ENCODE measurements at regions not wholly inside any gene's neighbourhood (a gene's known extent, or its start where the extent isn't known, plus 50 kb on each side); places are given as distances from the start of the nearest gene placed in this dataset.

DNA sequence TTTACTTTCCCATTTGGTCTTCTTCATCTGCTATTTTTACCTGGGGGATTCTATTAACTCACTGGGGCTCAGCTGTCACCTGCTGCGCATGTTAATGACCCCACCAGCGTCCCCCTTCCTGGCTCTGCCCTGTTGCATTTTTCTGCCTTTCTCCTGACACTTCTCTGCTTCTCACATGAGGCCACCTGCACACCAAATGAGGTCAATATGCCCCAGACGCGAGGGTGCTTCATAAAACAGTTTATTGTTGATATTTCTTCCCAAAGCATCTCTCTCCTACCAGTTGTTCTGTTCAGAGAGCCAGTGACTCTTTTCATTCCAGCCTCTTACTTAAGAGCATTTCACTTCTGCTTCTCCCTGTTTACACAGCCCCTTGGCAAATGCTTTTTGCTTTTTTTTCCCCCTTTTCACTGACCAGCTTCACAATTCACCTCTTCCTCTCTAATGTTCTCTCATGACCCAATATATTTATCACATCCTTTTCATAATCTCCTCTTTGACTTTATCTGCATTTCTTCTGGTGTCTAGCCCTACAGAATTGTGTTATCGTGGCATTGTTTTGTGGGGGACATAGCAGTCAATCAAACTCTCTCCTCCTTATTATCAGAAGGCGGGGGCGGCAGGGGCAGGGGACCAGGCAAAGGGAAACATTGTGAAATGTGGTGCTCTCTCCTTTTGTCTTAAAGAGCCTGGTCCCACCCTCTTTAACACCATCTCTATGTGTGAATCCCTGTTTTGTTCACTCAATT is 545.8 kb upstream of the CITED2 start:
- no peak for DNase-seq

DNA sequence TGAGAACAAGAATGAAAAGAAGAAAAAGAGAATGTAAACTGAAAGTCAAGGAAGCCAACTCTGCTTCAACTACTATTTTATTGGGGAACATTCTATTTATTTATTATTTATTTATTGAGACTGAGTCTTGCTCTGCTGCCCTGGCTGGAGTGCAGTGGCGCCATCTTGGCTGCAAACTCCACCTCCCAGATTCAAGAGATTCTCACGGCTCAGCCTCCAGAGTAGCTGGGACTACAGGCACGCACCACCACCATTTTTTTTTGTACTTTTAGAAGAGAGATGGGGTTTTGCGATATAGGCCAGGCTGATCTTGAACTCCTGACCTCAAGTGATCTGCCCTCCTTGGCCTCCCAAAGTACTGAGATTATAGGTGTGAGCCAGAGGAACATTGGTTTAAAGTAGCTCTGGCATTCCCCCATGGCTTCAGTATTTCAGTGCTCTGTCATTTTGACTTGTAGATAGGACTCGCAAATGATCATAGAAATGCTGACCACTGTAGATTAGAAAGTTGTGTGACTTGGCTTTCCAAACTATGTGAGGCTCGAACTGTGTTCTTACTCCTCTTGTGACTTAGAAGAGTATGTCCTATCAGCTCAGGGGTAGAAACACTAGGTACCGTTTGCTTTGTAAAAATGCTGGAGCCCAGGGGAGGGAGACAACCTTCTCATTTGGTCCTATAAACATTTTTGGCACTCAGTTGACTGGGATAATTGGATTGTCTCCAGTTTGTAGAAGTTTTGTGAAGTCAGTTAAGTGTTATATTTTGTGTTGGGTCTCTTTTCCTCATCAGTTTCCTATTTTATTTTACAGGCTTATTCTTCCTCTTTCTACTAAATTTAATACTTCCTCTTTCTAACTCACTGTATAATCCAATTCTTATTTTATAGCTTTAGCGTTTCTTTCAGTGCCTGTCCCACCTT is 544.9 kb upstream of the CITED2 start:
- no peak for DNase-seq

DNA sequence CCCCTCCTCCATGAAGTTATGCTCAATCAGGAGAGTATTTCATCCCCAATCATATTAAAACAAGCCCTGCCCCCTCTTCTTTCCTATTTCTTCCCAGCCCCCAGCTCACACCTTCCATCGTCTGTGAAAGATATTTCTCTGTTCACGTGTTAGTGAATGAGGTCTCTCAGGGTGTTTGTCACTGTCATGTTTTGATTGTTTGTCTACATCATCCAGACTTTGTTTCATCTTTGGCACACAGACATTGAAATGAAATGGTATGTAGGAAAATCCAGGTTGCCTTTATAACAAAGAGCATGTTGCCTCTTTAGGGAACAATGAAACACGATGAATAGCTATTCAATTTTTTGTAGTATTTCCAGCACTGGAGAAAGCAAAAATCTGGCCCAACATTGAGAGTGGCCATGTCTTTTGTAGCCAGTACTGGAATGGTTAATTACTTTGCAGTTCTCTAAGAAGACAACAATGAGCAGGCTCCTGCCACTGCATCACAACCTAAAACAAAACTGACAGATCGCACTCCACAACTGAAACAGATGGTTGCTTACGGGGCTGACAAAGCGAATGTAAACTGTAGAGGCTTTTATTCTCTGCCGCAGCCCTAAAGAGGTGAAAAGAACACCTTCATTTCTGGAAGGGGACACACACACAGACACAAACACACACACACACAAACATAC is 543.6 kb upstream of the CITED2 start:
- DNase-seq, result no peak

DNA sequence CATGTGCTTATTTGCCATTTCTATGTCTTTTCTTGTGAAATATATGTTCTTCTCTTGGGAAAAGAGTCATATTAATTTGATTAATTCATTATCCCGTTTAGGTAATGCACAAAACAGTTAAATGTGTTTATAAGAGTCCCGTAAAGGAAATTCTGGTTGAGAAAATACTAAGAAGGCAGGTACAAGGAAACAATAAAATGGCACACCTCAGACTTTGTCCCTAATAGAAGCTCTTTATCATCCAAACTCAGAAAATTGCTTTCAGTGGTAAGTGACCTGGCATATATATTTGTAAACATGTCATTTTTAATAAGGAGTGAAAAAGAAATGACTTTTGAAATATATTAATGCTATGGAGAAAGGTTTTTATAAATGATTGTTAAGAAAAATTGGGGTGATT is 540.5 kb upstream of the CITED2 start:
- no peak for DNase-seq

DNA sequence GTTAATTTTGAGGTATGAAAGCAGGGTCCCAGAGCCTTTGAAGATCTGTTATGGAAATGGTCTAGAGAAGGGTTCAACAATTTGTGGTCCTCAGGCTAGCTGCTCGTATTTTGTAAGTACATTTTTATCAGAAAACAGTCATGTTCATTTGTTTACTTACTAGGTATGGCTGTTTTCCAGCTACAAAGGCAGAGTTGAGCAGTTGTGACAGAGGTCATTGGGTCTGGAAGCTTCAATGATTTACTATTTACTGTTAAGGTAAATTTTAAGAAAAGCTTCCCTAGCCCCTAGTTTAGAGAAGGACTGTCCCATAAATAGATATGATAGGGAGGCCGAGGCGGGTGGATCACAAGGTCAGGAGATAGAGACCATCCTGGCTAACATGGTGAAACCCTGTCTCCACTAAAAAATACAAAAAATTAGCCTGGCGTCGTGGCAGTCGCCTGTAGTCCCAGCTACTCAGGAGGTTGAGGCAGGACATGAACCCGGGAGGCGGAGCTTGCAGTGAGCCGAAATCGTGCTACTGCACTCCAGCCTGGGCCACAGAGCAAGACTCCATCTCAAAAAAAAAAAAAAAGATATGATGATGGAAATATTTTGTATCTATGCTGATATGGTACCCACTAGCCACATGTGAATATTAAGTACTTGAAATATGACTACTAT is 538.4 kb upstream of the CITED2 start:
- no peak for DNase-seq

DNA sequence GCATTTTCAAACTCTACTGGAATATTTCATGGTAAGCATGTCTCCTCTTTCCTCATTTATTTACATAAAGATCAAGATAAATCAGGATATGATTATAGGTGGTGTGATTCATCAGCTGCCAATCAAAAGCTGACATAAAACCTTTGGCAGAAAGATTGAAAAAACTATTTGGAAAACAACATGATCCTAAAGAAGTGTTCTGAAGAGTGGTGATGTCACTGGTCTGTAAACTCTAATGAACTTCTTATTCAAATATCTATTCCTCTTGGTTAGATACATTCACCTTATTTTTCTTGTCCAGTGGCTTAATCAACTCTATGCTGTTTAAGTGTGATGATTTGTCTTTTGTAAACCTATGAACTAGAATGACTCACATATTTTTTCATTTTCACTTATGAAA is 535.5 kb upstream of the CITED2 start:
- DNase-seq, result no peak

DNA sequence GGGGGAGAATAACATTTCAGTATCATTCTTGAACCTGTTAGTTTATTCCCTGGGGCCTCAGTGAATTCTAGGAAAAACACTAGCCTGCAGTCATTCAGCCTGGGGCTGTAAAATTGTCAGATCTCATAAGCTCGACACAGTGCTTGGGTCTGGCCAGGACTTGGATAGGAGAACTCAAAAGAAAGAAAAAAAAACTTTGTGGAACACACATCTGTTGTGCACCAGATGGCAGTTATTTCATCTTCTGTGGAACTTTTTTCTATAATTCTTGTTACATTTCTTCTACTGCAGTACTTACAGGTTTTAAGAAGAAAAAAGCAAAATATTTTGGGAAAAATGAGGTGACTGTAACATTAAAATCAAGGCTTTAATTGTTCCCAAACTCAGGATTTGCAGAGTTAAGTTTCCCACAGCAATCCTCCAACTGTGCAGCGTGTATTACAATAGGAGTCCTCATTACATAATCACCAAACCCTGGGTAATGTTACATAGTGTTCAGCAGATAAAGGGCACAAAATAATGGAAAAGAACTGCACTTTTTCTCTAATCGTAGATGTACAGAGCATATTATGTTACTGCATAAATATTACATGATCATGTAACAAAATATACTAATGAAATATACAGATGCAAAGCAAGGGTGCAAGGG is 531.1 kb upstream of the CITED2 start:
- DNase-seq, result peak; percentile 45

DNA sequence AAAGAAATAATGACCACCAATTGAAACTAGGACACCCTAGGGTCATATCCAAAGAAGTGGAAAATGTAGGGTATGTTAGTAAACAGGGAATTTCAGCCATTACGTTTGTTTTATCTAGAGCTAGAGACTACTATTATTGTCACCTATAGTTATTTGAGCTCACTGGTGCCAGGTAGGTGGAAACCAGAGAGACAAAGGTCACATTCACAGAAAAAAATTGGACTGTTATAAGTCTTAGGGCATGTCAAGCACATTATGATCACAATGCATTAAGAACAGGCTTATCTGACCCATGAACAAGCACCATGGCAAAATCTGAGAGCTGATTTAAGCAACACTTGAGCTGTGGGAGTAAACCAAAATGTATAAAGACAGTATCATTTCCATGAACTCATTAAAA is 530.1 kb upstream of the CITED2 start:
- DNase-seq, result no peak

DNA sequence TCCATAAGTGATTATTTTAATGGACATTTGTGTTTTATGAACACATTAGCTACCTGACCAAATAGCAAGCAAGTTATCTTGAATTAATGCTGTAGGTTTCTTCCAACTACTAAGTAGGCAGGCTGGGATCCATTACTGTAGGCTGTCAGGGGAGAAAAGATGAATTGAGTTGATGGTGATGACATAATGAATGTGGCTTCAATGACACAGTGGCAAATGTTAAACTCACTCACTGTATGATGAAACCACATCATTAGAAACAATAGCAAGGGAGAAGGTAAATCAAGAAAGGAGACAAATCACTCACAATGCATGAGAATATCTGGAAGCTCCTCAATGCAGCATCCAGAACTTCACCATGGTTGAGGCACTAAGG is 529.7 kb upstream of the CITED2 start:
- no peak for DNase-seq

DNA sequence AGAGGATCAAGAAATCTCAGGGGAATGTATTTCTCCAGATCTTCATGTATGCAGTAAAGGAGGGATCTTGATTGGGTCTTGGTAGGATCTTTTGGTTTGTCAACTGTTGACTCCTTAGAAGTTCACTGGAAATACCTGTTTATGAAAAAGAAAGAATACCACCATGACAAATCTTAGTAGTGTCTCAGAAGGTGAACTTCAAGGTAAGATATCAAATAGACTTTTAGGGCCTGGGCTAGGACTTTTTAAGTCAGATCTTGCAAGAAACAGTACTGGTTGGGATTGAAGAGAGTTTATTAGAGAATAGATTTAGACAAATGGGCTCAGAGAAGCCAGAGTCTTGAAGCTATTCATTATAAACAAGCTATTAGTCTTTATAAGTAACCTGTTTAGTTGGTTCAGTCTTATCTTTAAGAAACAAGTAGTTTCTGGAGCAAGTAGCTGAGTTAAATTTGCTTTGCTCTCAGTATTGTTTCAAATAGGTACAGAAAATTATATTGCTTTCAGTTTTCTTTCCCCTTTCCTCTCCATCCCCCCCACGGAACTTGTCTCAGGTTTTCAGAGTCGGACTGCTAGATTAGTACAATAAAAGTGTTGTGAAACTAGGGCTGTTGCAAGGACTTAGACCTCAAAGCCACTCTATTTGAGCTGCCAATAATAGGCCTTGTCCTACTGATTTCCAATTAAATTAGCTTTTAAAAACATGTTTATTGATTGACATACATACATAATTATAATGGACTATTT is 529.1 kb upstream of the CITED2 start:
- DNase-seq, result no peak

DNA sequence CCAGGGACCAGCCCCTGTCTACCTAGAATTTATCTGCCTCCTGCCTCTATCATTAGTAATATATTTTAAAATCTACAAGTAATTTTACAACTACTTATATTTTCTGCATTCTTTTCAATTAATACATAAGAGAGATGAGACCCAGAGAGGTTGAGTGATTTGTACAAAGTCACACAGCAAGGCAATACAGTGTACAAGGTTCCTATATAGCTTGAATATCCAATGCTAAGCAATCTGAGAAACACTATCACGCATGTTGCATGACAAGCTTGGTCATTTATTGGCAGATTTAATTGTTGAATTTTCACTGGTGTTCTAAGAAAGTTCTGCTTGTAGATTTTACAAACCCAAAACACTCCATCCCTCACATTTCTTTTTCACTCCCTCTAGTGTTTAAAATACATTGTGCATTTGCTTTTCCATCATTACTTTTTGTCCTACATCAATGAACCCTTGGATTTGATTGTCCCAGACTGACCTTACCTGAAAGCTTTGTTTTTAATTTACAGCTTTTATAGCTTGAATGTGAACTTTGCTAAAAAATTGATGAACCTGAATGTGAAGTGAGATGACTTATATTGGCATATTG is 520.9 kb upstream of the CITED2 start:
- no peak for DNase-seq

DNA sequence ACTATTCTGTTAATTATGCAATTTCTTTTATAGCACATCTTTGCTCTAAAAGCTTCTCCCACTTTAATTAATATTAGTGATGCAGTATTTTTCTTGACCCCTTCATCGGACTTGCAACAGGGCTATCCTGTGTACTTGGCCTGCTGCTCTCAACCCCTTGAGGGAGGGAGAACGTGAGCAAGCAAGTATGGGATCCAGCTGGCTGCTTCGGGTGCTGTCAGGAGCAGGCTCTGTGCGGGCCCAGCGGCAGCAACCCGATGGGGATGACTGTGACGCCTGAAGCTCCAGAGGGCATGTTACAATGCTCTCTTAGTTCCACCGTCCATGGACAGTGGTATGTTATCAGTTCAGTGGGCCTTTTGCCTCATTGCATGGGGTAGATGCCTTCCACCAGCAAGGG is 519.8 kb upstream of the CITED2 start:
- DNase-seq, result no peak

DNA sequence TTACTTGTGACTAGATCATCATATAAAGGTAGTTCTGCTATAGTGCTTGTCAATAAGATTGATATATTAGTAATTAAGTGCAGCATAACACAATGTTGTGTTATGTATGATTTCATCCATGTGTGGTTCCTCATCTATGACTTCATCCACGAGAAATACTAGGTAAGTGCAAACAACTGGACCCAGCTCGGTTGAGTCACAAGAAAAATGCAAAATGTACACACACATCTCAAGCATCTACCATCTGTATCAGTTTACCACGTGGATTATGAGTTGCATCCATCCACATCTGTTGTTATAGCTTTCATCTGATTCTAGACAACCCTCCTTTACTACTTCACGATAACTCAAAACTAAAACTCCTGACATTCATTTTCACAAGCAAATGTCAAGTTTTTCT is 517.0 kb upstream of the CITED2 start:
- DNase-seq, result no peak

DNA sequence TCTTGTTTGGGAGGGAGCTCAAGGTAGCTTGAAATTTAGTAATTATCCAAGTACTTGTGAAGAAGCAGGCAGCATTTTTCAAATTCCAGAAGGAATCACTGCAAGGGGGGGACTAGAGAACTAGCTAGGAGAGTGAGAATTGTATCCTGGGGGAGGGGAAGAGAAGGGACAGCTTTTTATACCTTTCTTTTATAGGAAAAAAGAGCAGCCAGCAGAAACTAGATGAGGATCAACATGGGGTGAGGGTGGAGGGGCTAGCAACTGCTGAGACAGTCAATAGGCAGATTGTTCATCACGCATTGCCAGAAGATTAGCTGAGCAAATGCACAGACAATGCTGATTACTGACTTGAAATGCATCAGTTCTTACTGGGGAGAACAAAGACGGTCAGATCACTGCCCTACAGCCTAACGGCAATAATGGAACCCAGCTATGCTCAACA is 514.3 kb upstream of the CITED2 start:
- no peak for DNase-seq

DNA sequence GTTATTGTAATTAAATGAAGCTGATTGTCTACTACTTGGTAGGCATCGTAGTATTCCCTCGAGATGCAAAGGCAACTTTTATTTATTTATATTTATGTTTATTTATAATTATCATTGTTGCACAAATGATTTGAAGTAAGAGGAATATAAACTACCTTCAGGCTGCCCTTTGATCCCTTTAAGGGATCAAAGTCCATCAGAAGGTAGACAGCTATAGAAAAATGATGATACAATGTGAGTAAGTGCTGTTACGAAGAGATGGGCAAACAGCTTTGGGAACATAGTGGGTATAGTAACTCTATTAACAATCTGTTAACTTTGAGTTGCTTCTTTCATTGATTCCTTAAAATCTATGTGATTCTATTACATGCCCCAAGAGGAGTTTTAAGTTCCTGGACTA is 512.8 kb upstream of the CITED2 start:
- DNase-seq, result no peak

DNA sequence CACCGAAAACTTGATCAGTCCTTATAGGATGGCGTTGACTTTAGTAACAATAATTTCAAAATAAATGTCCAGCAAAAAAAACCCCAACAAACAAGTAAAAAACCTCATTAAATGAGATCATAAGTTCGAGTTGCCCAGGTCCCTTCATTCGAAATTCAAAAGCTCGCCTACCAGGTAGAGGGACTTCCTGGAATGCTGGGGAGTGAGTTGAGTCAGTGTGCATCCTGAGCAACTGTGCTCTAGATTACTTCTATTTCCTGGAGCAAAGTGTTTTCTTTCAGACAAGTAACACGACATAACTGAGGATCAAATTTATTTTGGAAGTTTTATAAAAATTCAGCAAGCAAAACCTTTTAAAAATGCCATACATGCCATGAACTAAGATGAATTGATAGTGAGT is 511.9 kb upstream of the CITED2 start:
- no peak for DNase-seq

DNA sequence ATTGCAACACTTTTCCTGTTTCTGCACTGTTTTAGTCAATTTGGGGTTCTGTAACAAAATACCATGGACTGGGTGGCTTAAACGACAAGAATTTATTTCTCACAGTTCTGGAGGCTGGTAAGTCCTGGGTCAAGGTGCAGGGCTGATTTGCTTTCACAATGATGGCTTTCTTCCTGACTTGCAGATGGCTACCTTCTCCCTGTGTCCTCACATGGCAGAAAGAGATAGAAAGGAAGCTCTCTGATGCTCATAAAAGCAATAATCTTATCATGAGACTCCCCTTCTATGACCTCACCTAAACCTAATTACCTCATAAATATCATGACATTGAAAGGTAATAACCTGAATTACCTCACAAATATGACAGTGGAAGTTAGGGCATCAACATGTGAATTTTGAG is 511.5 kb upstream of the CITED2 start:
- DNase-seq, result no peak

DNA sequence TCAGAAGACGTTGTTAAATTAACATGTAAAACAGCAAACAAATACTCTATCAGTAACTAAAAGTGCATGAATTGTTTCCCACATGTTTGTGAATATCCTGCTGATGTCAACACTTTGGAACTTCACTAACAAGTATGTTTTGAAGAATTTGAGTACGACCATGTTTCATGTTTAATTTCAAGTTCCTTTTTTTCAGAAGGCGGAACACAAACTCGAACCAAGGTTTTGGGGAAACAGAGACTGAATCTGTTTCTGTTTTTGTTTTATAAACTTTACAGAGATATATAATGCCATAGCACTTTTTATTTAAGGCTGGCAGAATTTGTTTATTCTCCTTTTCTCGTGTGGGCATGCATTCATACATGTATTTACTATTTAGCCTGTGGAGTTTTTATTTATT is 509.3 kb upstream of the CITED2 start:
- DNase-seq, result no peak

DNA sequence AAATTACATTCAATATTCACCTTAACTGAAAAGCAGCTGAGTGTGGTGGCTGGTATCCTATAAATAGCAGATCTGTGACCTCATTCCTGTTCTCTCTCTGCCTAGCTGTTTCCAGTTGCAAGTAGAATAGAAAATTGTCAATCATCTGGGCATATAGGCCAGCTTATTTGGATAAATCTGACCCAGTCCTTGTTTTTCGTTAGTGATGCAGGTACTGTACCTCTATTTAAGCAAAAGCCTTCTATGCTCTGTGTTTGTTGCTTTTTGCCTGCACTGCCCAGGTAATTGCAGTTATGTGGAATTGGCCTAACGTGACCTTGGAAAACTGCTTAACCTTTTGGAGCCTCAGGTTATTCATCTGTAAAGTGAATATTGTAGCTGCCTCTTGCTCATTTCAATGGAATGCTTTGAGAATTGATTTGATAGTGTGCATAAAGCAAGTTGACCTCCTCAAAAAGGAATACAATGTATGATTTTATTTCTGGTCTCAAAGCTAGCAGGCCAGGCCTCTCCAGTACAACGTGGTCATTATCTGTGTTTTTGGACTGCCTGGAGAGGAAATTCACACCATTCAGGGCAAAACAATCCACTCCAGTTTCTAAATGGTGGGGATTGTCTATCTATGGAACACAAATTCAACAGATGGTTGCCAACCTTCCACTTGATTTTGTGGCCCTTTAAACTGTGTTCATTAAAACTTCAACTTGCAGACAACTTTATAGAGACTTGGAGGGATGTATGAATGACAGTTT is 508.7 kb upstream of the CITED2 start:
- DNase-seq, result no peak

DNA sequence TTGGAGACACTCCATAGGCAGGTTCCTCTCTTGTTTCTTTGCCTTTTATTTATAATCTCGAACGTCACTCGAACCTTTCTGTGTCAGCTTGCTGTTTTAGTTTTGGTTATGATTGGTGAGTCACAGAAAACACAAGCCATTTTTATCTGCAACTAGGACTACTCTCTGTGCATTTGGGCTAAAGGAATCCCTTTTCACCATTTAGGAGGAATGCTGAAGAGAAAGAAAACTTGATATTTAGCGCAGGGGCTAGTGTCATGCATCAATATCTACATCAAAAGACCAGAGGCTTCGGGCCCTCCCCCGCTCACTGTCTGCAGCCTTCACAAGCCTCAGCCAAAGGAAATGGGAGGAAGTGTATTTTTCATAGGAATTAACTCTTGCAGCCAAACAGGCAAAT is 507.8 kb upstream of the CITED2 start:
- no peak for DNase-seq

DNA sequence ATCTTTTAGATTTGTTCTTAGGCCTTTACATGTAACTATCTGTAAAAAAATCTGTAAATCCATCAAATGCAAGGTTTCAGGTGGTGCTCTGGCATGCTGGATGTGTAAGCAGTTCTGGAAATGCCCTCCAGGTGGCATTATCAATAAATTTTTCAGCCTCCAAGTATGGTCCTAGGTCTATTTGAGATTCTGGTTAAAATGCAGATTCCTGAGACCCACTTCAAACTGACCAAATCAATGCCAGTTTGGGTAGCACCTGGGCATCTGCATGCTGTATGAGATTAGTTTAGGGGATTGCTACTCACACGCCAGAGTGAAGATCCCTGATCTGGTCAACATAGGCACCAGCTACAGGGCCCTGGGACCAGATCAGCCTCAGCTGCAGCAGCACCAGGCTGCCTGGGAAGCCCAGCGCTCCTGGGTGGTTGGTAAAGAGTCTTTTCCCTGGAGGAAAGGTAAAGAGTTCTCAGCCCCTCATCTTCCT is 507.3 kb upstream of the CITED2 start:
- DNase-seq, result peak; percentile 9

Data from NCI-H446 treated with DMSO at 0.1 percent for 48 hours (cell line).